OCI-LY3 (cell line): ENCODE measurements at regions not wholly inside any gene's neighbourhood (a gene's known extent, or its start where the extent isn't known, plus 50 kb on each side); places are given as distances from the start of the nearest gene placed in this dataset.

Source experiments
- EZH2phosphoT487 ChIP-seq: fragments of 200-600 bp; shearing (Covaris generic); IDR thresholded peaks from 2 replicates; pipeline ENCODE4 v1.6.1; 2018; ENCODE audit warnings: antibody characterized with exemption, mixed run types, low read depth
- TF ChIP-seq, protein P1 (sequence below): fragments of 200-600, 300-600 bp; sonication (generic); IDR thresholded peaks from 2 replicates; pipeline ENCODE4 v1.5.1; 2014; ENCODE audit warnings: antibody characterized with exemption, low read length, low read depth

GRCh38 chr4:173802662-173803022, 272.6 kb upstream of the HAND2 start:
- TF ChIP-seq, protein P1, sequence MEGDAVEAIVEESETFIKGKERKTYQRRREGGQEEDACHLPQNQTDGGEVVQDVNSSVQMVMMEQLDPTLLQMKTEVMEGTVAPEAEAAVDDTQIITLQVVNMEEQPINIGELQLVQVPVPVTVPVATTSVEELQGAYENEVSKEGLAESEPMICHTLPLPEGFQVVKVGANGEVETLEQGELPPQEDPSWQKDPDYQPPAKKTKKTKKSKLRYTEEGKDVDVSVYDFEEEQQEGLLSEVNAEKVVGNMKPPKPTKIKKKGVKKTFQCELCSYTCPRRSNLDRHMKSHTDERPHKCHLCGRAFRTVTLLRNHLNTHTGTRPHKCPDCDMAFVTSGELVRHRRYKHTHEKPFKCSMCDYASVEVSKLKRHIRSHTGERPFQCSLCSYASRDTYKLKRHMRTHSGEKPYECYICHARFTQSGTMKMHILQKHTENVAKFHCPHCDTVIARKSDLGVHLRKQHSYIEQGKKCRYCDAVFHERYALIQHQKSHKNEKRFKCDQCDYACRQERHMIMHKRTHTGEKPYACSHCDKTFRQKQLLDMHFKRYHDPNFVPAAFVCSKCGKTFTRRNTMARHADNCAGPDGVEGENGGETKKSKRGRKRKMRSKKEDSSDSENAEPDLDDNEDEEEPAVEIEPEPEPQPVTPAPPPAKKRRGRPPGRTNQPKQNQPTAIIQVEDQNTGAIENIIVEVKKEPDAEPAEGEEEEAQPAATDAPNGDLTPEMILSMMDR = no peak
- TF ChIP-seq EZH2phosphoT487 = no peak
